Glomerular endothelial cell (primary cell): ENCODE measurements at regions not wholly inside any gene's neighbourhood (a gene's known extent, or its start where the extent isn't known, plus 50 kb on each side); places are given as distances from the start of the nearest gene placed in this dataset.

Source experiments
- DNase-seq: peaks from one replicate; pipeline ENCODE4 v3.0.0-alpha.2; 2011; ENCODE audit warnings: low read depth, low spot score; ENCODE audit errors: extremely low read depth

- DNase-seq, result no peak
These were observed 494.8 kb downstream of the SHQ1 start for GRCh38 chr3:72353236-72354128.

GRCh38 chr3:72352176-72352575, 496.1 kb downstream of the SHQ1 start:
- DNase-seq, result no peak

- DNase-seq, result no peak
These were observed 496.7 kb downstream of the SHQ1 start for GRCh38 chr3:72351536-72351935.

GRCh38 chr3:72350761-72351505, 497.3 kb downstream of the SHQ1 start:
- DNase-seq, result no peak

- DNase-seq, result no peak
These were observed 499.9 kb downstream of the SHQ1 start for GRCh38 chr3:72348357-72348756.

GRCh38 chr3:72347819-72348319, 500.4 kb downstream of the SHQ1 start:
- peak; percentile 48 for DNase-seq

GRCh38 chr3:72346526-72346926, 501.7 kb downstream of the SHQ1 start:
- DNase-seq, result no peak

GRCh38 chr3:72345980-72346379, 502.3 kb downstream of the SHQ1 start:
- no peak for DNase-seq

GRCh38 chr3:72345237-72345878, 502.9 kb downstream of the SHQ1 start:
- DNase-seq, result no peak

- DNase-seq, result no peak
These were observed 503.6 kb downstream of the SHQ1 start for GRCh38 chr3:72344647-72345046.

- DNase-seq, result no peak
These were observed 504.0 kb downstream of the SHQ1 start for GRCh38 chr3:72344236-72344635.

GRCh38 chr3:72343078-72343477, 505.2 kb downstream of the SHQ1 start:
- DNase-seq, result no peak

GRCh38 chr3:72342450-72342849, 505.8 kb downstream of the SHQ1 start:
- DNase-seq, result no peak

- DNase-seq, result no peak
These were observed 506.3 kb downstream of the SHQ1 start for GRCh38 chr3:72341920-72342319.

GRCh38 chr3:72341380-72341770, 506.9 kb downstream of the SHQ1 start:
- DNase-seq, result no peak

GRCh38 chr3:72340476-72341379, 507.5 kb downstream of the SHQ1 start:
- no peak for DNase-seq

GRCh38 chr3:72340056-72340455, 508.2 kb downstream of the SHQ1 start:
- no peak for DNase-seq

GRCh38 chr3:72339670-72340030, 508.6 kb downstream of the SHQ1 start:
- no peak for DNase-seq

GRCh38 chr3:72338942-72339669, 509.1 kb downstream of the SHQ1 start:
- DNase-seq, result peak; percentile 31
